IMR-90 (cell line): ENCODE measurements at regions not wholly inside any gene's neighbourhood (a gene's known extent, or its start where the extent isn't known, plus 50 kb on each side); places are given as distances from the start of the nearest gene placed in this dataset.

Experiments used
- CEBPB ChIP-seq: IDR thresholded peaks from 2 replicates; pipeline ENCODE4 v1.6.1; 2012; ENCODE audit warnings: low read depth, low read length, improper control_type of control experiment
- CTCF ChIP-seq: conservative IDR thresholded peaks from 2 replicates; pipeline ENCODE4 v1.5.1; 2012; ENCODE audit warnings: mild to moderate bottlenecking, low read depth, low read length, improper control_type of control experiment
- FOS ChIP-seq: fragments of 150-350 bp; IDR thresholded peaks from 2 replicates; pipeline ENCODE4 v1.6.1; 2016; ENCODE audit warnings: low read depth, low read length
- MAFK ChIP-seq: IDR thresholded peaks from 2 replicates; pipeline ENCODE4 v1.6.1; 2012; ENCODE audit warnings: low read depth, low read length, improper control_type of control experiment
- POLR2A ChIP-seq: IDR thresholded peaks from 2 replicates; pipeline ENCODE4 v1.6.1; 2012; ENCODE audit warnings: mild to moderate bottlenecking, low read depth, low read length
- RAD21 ChIP-seq: IDR thresholded peaks from 2 replicates; pipeline ENCODE4 v1.6.1; 2012; ENCODE audit warnings: low read length, improper control_type of control experiment
- RCOR1 ChIP-seq: IDR thresholded peaks from 2 replicates; pipeline ENCODE4 v1.6.1; 2012; ENCODE audit warnings: mild to moderate bottlenecking, low read length, improper control_type of control experiment; ENCODE audit not compliant: insufficient replicate concordance
- RFX5 ChIP-seq: IDR thresholded peaks from 2 replicates; pipeline ENCODE4 v1.8.0; 2012; ENCODE audit warnings: low read depth, mild to moderate bottlenecking, low read length, moderate library complexity

GRCh38 chr3:178255315-178255714, 280.9 kb upstream of the KCNMB2 start:
- no peak for TF ChIP-seq RCOR1
- no peak for TF ChIP-seq CTCF
- no peak for TF ChIP-seq RAD21
- TF ChIP-seq RFX5, result no peak
- no peak for TF ChIP-seq FOS
- TF ChIP-seq POLR2A, result no peak
- no peak for TF ChIP-seq CEBPB
- TF ChIP-seq MAFK, result no peak
